ENCODE measurements at regions not wholly inside any gene's neighbourhood (a gene's known extent, or its start where the extent isn't known, plus 50 kb on each side); places are given as distances from the start of the nearest gene placed in this dataset.

- TF ChIP-seq, protein P1, sequence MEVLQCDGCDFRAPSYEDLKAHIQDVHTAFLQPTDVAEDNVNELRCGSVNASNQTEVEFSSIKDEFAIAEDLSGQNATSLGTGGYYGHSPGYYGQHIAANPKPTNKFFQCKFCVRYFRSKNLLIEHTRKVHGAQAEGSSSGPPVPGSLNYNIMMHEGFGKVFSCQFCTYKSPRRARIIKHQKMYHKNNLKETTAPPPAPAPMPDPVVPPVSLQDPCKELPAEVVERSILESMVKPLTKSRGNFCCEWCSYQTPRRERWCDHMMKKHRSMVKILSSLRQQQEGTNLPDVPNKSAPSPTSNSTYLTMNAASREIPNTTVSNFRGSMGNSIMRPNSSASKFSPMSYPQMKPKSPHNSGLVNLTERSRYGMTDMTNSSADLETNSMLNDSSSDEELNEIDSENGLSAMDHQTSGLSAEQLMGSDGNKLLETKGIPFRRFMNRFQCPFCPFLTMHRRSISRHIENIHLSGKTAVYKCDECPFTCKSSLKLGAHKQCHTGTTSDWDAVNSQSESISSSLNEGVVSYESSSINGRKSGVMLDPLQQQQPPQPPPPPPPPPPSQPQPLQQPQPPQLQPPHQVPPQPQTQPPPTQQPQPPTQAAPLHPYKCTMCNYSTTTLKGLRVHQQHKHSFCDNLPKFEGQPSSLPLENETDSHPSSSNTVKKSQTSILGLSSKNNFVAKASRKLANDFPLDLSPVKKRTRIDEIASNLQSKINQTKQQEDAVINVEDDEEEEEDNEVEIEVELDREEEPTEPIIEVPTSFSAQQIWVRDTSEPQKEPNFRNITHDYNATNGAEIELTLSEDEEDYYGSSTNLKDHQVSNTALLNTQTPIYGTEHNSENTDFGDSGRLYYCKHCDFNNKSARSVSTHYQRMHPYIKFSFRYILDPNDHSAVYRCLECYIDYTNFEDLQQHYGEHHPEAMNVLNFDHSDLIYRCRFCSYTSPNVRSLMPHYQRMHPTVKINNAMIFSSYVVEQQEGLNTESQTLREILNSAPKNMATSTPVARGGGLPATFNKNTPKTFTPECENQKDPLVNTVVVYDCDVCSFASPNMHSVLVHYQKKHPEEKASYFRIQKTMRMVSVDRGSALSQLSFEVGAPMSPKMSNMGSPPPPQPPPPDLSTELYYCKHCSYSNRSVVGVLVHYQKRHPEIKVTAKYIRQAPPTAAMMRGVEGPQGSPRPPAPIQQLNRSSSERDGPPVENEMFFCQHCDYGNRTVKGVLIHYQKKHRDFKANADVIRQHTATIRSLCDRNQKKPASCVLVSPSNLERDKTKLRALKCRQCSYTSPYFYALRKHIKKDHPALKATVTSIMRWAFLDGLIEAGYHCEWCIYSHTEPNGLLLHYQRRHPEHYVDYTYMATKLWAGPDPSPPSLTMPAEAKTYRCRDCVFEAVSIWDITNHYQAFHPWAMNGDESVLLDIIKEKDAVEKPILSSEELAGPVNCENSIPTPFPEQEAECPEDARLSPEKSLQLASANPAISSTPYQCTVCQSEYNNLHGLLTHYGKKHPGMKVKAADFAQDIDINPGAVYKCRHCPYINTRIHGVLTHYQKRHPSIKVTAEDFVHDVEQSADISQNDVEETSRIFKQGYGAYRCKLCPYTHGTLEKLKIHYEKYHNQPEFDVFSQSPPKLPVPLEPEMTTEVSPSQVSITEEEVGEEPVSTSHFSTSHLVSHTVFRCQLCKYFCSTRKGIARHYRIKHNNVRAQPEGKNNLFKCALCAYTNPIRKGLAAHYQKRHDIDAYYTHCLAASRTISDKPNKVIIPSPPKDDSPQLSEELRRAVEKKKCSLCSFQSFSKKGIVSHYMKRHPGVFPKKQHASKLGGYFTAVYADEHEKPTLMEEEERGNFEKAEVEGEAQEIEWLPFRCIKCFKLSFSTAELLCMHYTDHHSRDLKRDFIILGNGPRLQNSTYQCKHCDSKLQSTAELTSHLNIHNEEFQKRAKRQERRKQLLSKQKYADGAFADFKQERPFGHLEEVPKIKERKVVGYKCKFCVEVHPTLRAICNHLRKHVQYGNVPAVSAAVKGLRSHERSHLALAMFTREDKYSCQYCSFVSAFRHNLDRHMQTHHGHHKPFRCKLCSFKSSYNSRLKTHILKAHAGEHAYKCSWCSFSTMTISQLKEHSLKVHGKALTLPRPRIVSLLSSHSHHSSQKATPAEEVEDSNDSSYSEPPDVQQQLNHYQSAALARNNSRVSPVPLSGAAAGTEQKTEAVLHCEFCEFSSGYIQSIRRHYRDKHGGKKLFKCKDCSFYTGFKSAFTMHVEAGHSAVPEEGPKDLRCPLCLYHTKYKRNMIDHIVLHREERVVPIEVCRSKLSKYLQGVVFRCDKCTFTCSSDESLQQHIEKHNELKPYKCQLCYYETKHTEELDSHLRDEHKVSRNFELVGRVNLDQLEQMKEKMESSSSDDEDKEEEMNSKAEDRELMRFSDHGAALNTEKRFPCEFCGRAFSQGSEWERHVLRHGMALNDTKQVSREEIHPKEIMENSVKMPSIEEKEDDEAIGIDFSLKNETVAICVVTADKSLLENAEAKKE (CRISPR knock-in tag; IDR thresholded peaks at IDR 0.05): no peak
These were observed 52.1 kb upstream of the CAV2 start (continued) for GRCh38 chr7:116447436-116447835.

GRCh38 chr7:116447966-116448839, 51.3 kb upstream of the CAV2 start:
- no peaks in the 10 kb centered on the region for H3K27me3 ChIP-seq (ENCODE audit: insufficient read depth)
- Mint-ChIP-seq H3K4me1 (0 out of 3 replicates have a peak, but pooled peaks cover 2% of the 10 kb centered on the region), H3K9me3 (no peaks in the 10 kb centered on the region), H3K27ac (no peak overlapping the region), H3K4me3 (no peak overlapping the region), H3K27me3 (ENCODE audit: insufficient read depth, low read depth, poor library complexity) (no peaks in the 10 kb centered on the region), H3K36me3 (ENCODE audit: low read depth) (no peaks in the 10 kb centered on the region)
- no peak overlapping the region for H3K27ac ChIP-seq (ENCODE audit: low read depth)
- H3F3A ChIP-seq (replicated peaks; ENCODE audit: low read depth): no peaks in the 10 kb centered on the region
- H3K36me3 ChIP-seq (ENCODE audit: insufficient read depth): no peaks in the 10 kb centered on the region
- no peak overlapping the region for H3K4me3 ChIP-seq
- H3K9me2 ChIP-seq (ENCODE audit: insufficient read depth): no peaks in the 10 kb centered on the region; the same call in 1 of the 2 replicates
- no peak overlapping the region for H2AFZ ChIP-seq
- no peaks in the 10 kb centered on the region for H3K79me2 ChIP-seq (replicated peaks; ENCODE audit: insufficient read depth)
- no peaks in the 10 kb centered on the region for H4K20me1 ChIP-seq (replicated peaks; ENCODE audit: insufficient read depth)
- DNase-seq (ENCODE audit: low spot score) (no peak), ATAC-seq (no peak)
- H3K4me1 ChIP-seq (ENCODE audit: insufficient read depth): no peaks in the 10 kb centered on the region; the same call in 1 of the 2 replicates
- no peak overlapping the region for H3K4me2 ChIP-seq
- TF ChIP-seq EZH2 (IDR thresholded peaks at IDR 0.05; ENCODE audit: low read depth, unreplicated experiment): no peak
- TF ChIP-seq POLR2AphosphoS5 (IDR thresholded peaks at IDR 0.05; ENCODE audit: low read depth): no peak
- TF ChIP-seq CREB1 (CRISPR knock-in tag; IDR thresholded peaks at IDR 0.05; ENCODE audit: low read depth): no peak
- TF ChIP-seq, protein P2, sequence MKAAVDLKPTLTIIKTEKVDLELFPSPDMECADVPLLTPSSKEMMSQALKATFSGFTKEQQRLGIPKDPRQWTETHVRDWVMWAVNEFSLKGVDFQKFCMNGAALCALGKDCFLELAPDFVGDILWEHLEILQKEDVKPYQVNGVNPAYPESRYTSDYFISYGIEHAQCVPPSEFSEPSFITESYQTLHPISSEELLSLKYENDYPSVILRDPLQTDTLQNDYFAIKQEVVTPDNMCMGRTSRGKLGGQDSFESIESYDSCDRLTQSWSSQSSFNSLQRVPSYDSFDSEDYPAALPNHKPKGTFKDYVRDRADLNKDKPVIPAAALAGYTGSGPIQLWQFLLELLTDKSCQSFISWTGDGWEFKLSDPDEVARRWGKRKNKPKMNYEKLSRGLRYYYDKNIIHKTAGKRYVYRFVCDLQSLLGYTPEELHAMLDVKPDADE (IDR thresholded peaks at IDR 0.05): no peak
- TF ChIP-seq, protein P3, sequence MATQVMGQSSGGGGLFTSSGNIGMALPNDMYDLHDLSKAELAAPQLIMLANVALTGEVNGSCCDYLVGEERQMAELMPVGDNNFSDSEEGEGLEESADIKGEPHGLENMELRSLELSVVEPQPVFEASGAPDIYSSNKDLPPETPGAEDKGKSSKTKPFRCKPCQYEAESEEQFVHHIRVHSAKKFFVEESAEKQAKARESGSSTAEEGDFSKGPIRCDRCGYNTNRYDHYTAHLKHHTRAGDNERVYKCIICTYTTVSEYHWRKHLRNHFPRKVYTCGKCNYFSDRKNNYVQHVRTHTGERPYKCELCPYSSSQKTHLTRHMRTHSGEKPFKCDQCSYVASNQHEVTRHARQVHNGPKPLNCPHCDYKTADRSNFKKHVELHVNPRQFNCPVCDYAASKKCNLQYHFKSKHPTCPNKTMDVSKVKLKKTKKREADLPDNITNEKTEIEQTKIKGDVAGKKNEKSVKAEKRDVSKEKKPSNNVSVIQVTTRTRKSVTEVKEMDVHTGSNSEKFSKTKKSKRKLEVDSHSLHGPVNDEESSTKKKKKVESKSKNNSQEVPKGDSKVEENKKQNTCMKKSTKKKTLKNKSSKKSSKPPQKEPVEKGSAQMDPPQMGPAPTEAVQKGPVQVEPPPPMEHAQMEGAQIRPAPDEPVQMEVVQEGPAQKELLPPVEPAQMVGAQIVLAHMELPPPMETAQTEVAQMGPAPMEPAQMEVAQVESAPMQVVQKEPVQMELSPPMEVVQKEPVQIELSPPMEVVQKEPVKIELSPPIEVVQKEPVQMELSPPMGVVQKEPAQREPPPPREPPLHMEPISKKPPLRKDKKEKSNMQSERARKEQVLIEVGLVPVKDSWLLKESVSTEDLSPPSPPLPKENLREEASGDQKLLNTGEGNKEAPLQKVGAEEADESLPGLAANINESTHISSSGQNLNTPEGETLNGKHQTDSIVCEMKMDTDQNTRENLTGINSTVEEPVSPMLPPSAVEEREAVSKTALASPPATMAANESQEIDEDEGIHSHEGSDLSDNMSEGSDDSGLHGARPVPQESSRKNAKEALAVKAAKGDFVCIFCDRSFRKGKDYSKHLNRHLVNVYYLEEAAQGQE (IDR thresholded peaks at IDR 0.05; ENCODE audit: unreplicated experiment): no peak
- no peak for TF ChIP-seq JUNB (IDR thresholded peaks at IDR 0.05; ENCODE audit: unreplicated experiment)
- no peak for TF ChIP-seq EZH2phosphoT487 (IDR thresholded peaks at IDR 0.05; ENCODE audit: unreplicated experiment)
- no peak for TF ChIP-seq ZNF331 (CRISPR knock-in tag; IDR thresholded peaks at IDR 0.05; ENCODE audit: low read depth)
- TF ChIP-seq ZNF114 (CRISPR knock-in tag; IDR thresholded peaks at IDR 0.05): no peak
- TF ChIP-seq NANOG (IDR thresholded peaks at IDR 0.05; ENCODE audit: borderline replicate concordance): no peak

All from GM23338 (cell line).